ENCODE measurements at regions not wholly inside any gene's neighbourhood (a gene's known extent, or its start where the extent isn't known, plus 50 kb on each side); places are given as distances from the start of the nearest gene placed in this dataset.

- TF ChIP-seq SIN3A (IDR thresholded peaks at IDR 0.05; ENCODE audit: borderline replicate concordance, insufficient read depth, low read length) (no peak), POLR2AphosphoS5 (IDR thresholded peaks at IDR 0.05; ENCODE audit: low read depth, low read length) (no peak), TAF1 (IDR thresholded peaks at IDR 0.05; ENCODE audit: borderline replicate concordance, insufficient read depth, low read length) (no peak), FOXP2 (optimal IDR thresholded peaks at IDR 0.05; ENCODE audit: borderline replicate concordance, extremely low read depth, extremely low read length, insufficient read depth) (no peak)
- TF ChIP-seq, protein P1, sequence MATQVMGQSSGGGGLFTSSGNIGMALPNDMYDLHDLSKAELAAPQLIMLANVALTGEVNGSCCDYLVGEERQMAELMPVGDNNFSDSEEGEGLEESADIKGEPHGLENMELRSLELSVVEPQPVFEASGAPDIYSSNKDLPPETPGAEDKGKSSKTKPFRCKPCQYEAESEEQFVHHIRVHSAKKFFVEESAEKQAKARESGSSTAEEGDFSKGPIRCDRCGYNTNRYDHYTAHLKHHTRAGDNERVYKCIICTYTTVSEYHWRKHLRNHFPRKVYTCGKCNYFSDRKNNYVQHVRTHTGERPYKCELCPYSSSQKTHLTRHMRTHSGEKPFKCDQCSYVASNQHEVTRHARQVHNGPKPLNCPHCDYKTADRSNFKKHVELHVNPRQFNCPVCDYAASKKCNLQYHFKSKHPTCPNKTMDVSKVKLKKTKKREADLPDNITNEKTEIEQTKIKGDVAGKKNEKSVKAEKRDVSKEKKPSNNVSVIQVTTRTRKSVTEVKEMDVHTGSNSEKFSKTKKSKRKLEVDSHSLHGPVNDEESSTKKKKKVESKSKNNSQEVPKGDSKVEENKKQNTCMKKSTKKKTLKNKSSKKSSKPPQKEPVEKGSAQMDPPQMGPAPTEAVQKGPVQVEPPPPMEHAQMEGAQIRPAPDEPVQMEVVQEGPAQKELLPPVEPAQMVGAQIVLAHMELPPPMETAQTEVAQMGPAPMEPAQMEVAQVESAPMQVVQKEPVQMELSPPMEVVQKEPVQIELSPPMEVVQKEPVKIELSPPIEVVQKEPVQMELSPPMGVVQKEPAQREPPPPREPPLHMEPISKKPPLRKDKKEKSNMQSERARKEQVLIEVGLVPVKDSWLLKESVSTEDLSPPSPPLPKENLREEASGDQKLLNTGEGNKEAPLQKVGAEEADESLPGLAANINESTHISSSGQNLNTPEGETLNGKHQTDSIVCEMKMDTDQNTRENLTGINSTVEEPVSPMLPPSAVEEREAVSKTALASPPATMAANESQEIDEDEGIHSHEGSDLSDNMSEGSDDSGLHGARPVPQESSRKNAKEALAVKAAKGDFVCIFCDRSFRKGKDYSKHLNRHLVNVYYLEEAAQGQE (IDR thresholded peaks at IDR 0.05; ENCODE audit: insufficient read depth in 1 of 2, low read depth in 2 of 2, low read length in 2 of 2) = no peak
These were observed 405.5 kb downstream of the RPS24 start for GRCh38 chr10:78438907-78439809.

- TF ChIP-seq POLR2AphosphoS5 (IDR thresholded peaks at IDR 0.05; ENCODE audit: low read depth, low read length) = no peak
- TF ChIP-seq FOXP2 (optimal IDR thresholded peaks at IDR 0.05; ENCODE audit: borderline replicate concordance, extremely low read depth, extremely low read length, insufficient read depth) = no peak
- TF ChIP-seq SIN3A (IDR thresholded peaks at IDR 0.05; ENCODE audit: borderline replicate concordance, insufficient read depth, low read length) = no peak
- TF ChIP-seq TAF1 (IDR thresholded peaks at IDR 0.05; ENCODE audit: borderline replicate concordance, insufficient read depth, low read length) = no peak
- TF ChIP-seq, protein P1 (IDR thresholded peaks at IDR 0.05; ENCODE audit: insufficient read depth in 1 of 2, low read depth in 2 of 2, low read length in 2 of 2) = no peak
These were observed 407.3 kb downstream of the RPS24 start for GRCh38 chr10:78441010-78441409.

- TF ChIP-seq FOXP2 (optimal IDR thresholded peaks at IDR 0.05; ENCODE audit: borderline replicate concordance, extremely low read depth, extremely low read length, insufficient read depth) (no peak), TAF1 (IDR thresholded peaks at IDR 0.05; ENCODE audit: borderline replicate concordance, insufficient read depth, low read length) (no peak), POLR2AphosphoS5 (IDR thresholded peaks at IDR 0.05; ENCODE audit: low read depth, low read length) (no peak), SIN3A (IDR thresholded peaks at IDR 0.05; ENCODE audit: borderline replicate concordance, insufficient read depth, low read length) (no peak)
- TF ChIP-seq, protein P1 (IDR thresholded peaks at IDR 0.05; ENCODE audit: insufficient read depth in 1 of 2, low read depth in 2 of 2, low read length in 2 of 2) = no peak
These were observed 408.0 kb downstream of the RPS24 start for GRCh38 chr10:78441694-78442093.

DNA sequence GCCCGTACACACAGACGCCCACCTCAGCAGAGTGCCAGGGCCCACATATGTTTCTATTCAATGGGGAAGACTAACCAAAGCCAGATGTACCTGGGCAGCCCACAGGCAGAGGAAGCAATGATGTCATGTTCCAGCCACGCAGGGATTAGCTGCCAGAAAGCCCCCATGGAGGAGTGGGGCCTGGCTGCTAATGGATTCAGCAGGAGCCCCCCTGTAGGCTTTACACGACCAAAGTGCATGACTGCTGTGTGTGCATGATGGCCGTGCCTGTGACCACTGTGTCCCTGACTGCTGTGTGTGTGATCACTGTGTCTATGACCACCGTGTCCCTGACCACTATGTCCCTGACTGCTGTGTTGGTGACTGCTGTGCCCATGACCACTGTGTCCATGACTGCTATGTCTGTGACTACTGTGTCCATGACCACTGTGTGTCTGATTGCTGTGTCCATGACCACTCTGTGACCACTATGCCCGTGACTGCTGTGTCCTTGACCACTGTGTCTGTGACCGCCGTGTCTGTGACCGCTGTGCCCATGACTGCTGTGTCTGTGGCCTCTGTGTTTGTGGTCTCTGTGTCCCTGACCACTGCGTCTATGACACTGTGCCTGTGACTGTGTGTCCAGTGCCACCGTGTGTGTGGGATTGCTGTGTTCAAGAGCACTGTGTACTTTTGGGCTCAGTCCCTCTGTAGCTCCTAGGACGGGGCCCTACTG lies 409.3 kb downstream of the RPS24 start:
- TF ChIP-seq TAF1 (IDR thresholded peaks at IDR 0.05; ENCODE audit: borderline replicate concordance, insufficient read depth, low read length) = no peak
- TF ChIP-seq, protein P1 (IDR thresholded peaks at IDR 0.05; ENCODE audit: insufficient read depth in 1 of 2, low read depth in 2 of 2, low read length in 2 of 2) = no peak
- TF ChIP-seq SIN3A (IDR thresholded peaks at IDR 0.05; ENCODE audit: borderline replicate concordance, insufficient read depth, low read length) = no peak
- TF ChIP-seq FOXP2 (optimal IDR thresholded peaks at IDR 0.05; ENCODE audit: borderline replicate concordance, extremely low read depth, extremely low read length, insufficient read depth) = no peak
- no peak for TF ChIP-seq POLR2AphosphoS5 (IDR thresholded peaks at IDR 0.05; ENCODE audit: low read depth, low read length)
